OCI-LY3 (cell line): ENCODE measurements at regions not wholly inside any gene's neighbourhood (a gene's known extent, or its start where the extent isn't known, plus 50 kb on each side); places are given as distances from the start of the nearest gene placed in this dataset.

ENCODE experiments used
- EZH2phosphoT487 ChIP-seq: fragments of 200-600 bp; shearing (Covaris generic); IDR thresholded peaks from 2 replicates; pipeline ENCODE4 v1.6.1; 2018; ENCODE audit warnings: antibody characterized with exemption, mixed run types, low read depth
- TF ChIP-seq, protein P1 (sequence below): fragments of 200-600, 300-600 bp; sonication (generic); IDR thresholded peaks from 2 replicates; pipeline ENCODE4 v1.5.1; 2014; ENCODE audit warnings: antibody characterized with exemption, low read length, low read depth

DNA sequence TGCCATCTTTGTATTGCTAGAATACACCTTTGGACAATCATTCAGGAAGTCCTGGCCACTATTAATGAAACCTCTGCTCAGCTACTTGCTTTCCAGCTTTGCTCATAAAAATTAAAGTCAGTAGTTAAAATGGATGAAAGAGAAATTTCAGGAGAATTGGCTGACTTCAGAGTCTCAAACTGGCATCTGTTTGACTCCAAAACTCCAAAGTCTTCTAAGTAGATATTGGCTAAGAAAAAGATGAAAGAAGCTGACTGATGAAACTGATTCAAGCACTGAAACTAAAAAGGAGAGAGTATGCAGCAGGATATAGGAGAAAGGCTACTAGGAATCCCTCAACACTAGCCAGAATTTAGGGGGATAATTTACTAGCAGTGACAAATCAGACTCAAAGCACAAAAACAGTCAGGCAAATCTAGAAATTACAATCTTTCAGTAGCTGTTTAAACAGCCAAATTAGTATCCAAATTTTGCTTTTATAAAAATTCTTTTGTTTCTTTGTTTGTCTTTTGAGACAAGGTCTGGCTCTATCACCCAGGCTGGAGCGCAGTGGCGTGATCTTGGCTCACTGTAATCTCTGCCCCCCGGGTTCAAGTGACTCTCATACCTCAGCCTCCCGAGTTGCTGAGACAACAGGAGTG lies 52.1 kb upstream of the DTNA start:
- TF ChIP-seq, protein P1, sequence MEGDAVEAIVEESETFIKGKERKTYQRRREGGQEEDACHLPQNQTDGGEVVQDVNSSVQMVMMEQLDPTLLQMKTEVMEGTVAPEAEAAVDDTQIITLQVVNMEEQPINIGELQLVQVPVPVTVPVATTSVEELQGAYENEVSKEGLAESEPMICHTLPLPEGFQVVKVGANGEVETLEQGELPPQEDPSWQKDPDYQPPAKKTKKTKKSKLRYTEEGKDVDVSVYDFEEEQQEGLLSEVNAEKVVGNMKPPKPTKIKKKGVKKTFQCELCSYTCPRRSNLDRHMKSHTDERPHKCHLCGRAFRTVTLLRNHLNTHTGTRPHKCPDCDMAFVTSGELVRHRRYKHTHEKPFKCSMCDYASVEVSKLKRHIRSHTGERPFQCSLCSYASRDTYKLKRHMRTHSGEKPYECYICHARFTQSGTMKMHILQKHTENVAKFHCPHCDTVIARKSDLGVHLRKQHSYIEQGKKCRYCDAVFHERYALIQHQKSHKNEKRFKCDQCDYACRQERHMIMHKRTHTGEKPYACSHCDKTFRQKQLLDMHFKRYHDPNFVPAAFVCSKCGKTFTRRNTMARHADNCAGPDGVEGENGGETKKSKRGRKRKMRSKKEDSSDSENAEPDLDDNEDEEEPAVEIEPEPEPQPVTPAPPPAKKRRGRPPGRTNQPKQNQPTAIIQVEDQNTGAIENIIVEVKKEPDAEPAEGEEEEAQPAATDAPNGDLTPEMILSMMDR, result no peak
- TF ChIP-seq EZH2phosphoT487, result no peak
